Omental fat pad (tissue), 3 donors: ENCODE measurements at regions not wholly inside any gene's neighbourhood (a gene's known extent, or its start where the extent isn't known, plus 50 kb on each side); places are given as distances from the start of the nearest gene placed in this dataset.

Experiments used
- ATAC-seq: fragments of 150-250 bp; one replicate; pipeline ENCODE4 v1.9.1; 2016; ENCODE audit warnings: mild to moderate bottlenecking, moderate library complexity; ENCODE audit not compliant: low FRiP score
- DNase-seq: peaks from one replicate; pipeline ENCODE4 v3.0.0-alpha.2; 2019; ENCODE audit warnings: low spot score
- TF ChIP-seq, protein P1 (sequence below), 3 donors: fragments of 450-650 bp; IDR thresholded peaks; one replicate each; pipeline ENCODE4 v1.5.1; 2016 to 2017; ENCODE audit warnings: antibody characterized with exemption in 3 of 3, mild to moderate bottlenecking in 3 of 3, moderate library complexity in 2 of 3

DNA sequence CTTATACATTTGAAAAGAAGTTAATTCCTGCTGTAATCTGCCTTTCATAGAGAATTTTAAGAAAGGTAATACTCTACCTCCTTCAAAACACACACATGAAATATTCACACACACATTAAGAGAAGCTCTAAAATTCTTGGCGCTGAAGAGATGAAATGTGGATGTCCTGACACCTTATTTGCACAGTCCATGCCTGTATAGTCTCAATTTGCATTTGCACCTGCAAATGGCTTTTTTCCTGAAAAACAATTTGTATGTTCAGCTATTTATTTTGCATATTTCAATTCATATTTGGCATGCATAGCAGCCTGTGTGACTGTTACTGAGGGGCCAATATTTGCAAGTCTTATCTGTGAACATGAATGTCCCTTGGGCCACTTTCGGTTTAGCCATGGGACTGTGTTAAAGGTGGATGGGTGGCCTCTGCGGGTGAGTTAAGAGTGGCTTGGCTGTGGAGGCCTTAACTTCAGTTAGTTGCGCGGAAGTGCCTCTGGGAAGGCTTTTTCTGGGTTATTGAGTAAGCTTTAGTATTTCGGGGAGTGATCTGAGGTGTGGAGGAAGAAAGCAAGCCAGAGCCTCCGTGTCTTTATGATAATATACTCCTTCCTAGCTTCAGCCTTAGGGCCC, 443.3 kb upstream of the FAT1 start:
- DNase-seq: no peak
- no peak for ATAC-seq
- TF ChIP-seq, protein P1, sequence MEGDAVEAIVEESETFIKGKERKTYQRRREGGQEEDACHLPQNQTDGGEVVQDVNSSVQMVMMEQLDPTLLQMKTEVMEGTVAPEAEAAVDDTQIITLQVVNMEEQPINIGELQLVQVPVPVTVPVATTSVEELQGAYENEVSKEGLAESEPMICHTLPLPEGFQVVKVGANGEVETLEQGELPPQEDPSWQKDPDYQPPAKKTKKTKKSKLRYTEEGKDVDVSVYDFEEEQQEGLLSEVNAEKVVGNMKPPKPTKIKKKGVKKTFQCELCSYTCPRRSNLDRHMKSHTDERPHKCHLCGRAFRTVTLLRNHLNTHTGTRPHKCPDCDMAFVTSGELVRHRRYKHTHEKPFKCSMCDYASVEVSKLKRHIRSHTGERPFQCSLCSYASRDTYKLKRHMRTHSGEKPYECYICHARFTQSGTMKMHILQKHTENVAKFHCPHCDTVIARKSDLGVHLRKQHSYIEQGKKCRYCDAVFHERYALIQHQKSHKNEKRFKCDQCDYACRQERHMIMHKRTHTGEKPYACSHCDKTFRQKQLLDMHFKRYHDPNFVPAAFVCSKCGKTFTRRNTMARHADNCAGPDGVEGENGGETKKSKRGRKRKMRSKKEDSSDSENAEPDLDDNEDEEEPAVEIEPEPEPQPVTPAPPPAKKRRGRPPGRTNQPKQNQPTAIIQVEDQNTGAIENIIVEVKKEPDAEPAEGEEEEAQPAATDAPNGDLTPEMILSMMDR (IDR thresholded peaks at IDR 0.05): no peak

DNA sequence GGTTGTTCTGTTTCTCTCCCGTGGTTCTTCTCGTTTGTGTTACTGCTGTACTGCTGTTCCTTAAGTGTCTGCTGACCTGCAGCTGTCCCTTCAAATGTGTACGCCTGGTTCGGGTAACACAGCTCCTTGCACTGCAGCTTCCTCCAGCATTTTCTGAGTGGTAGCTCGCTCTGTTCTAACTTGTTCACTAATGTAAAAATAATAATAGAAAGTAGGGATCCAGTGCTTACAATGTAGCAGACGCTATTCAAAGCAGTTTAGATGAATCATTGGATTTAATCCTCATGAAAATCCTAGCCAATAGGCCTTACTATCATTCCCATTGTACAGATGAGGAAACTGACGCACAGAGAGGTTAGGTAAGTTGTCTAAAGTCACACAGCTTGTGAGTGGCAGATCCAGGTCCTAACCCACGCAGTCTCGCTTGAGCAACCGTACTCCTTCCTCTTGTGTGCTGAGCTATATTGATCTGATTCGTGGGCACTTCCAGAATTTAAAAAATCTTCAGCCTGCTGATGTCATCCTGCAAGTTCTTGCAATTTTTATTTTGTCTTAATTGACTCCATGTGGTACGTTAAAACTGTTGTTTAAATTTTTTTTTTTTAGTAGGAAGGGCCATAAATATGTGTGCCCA, 448.2 kb upstream of the FAT1 start:
- ATAC-seq (no peak), DNase-seq (no peak)
- TF ChIP-seq, protein P1 (IDR thresholded peaks at IDR 0.05): no peak

DNA sequence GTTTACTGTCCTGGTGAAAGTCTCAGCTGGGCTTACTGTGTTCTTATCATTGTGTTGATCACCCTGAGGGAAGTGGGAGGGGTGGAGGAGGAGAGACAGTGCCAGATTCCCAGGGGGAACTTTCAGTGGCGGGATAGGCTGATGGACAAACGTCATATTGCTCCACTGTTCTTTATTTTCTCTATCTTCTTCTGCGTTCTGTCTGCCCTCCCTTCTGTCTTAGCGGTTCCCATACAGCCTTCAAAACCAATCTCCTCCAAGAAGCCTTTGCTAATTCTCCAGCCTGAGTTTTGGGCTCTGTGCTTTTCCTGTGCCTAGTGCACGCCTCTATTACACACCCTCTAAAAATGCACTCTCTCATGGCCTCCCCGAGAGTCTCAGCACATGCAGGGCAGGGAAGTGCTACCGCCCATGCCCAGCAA, 448.7 kb upstream of the FAT1 start:
- ATAC-seq: no peak
- TF ChIP-seq, protein P1 (IDR thresholded peaks at IDR 0.05): no peak

DNA sequence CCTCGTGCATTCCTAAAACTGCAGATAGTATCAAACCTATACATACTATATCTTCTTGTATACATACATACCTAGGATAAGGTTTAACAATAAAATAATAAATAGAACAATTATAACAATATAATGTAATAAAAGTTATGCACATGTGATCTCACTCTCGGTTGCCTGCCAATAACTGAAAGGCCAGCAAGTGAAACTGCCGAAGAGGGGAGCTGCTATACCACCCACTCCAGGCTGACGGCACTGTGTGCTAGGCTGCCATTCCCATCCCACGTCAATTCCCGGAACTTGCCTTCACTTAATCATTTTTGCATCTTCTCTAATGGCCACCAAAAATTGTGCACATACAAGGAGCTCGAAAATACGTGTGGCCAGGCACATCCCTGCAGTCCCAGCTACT, 451.1 kb upstream of the FAT1 start:
- TF ChIP-seq, protein P1 (IDR thresholded peaks at IDR 0.05): no peak
- no peak for DNase-seq
- ATAC-seq: no peak

More for the DNA sequence above, 448.7 kb upstream of the FAT1 start:
- no peak for DNase-seq

DNA sequence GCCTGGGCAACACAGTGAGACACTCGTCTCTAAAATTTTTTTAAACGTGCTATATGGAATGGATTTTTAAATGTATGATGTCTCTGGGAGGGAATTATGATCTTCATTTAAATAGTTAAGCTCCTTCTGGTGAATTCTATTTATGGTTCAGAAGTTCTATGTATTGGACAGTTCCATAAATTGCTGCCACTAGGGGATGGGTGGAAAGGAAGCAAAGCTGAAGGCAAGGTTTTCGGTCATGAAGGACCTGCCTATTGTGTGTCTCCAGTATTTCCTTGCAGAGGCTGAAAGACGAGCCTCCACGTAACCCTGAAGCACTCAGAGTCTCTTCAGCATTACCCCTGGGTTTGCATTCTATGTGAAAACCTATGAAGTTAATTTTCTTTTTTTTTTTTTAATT, 451.5 kb upstream of the FAT1 start:
- no peak for DNase-seq
- TF ChIP-seq, protein P1 (IDR thresholded peaks at IDR 0.05): no peak
- ATAC-seq: no peak

DNA sequence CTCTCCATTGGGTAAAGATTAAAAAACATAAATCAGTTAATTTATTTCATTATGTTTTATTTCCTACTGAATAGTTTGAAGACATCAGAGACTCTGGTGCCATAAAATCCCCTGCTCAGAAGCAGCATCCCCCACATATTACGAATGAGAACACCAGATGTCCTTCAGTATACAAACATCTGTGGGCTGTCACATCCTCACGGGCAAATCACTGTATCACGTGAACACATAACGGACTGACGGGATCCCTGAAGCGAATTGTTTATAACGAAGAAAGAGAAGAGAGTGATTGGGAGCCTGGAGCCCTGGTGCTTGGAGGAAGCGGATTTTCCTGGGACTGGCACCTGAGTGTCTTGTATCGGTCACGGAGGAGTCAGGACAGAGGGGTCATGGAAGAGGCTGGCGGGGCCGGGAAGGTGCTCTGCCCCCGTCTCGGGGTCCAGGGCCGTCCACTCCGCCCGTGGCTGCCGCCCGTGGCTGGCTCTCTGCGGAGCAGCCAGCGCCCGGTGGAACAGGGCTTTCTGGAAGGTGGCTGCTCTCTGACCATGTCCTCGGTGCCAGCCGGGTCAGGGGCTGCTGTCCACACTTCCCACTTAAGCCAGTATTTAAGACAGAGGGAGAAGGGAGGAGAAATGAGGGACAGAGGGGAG, 452.7 kb upstream of the FAT1 start:
- DNase-seq: no peak
- TF ChIP-seq, protein P1 (IDR thresholded peaks at IDR 0.05): no peak
- ATAC-seq: no peak
